GM06990 (cell line): ENCODE measurements at regions not wholly inside any gene's neighbourhood (a gene's known extent, or its start where the extent isn't known, plus 50 kb on each side); places are given as distances from the start of the nearest gene placed in this dataset.

Source experiments
- DNase-seq: peaks from one replicate; pipeline ENCODE4 v3.0.0-alpha.2; 2011; ENCODE audit not compliant: insufficient read length; ENCODE audit errors: extremely low read depth
- H3K27me3 ChIP-seq: replicated peaks from 2 replicates; pipeline ENCODE4 v1.6.0; 2011; ENCODE audit warnings: low read length; ENCODE audit not compliant: control insufficient read depth, insufficient read depth
- H3K36me3 ChIP-seq: 2 replicates; pipeline ENCODE4 v1.5.1; 2011; ENCODE audit warnings: low read length; ENCODE audit not compliant: control insufficient read depth, insufficient read depth
- H3K4me3 ChIP-seq: replicated peaks from 2 replicates; pipeline ENCODE4 v1.5.1; 2011; ENCODE audit warnings: low read depth, mild to moderate bottlenecking, control low read depth, low read length
- CTCF ChIP-seq: IDR thresholded peaks from 2 replicates; pipeline ENCODE4 v1.5.1; 2011; ENCODE audit warnings: low read length, control low read depth, mild to moderate bottlenecking, inconsistent platforms; ENCODE audit not compliant: insufficient read depth, poor library complexity, severe bottlenecking

- no peak for TF ChIP-seq CTCF
- H3K27me3 ChIP-seq: no peaks in the 10 kb centered on the region
- H3K4me3 ChIP-seq: no peak overlapping the region
- no peaks in the 10 kb centered on the region for H3K36me3 ChIP-seq
- no peak for DNase-seq
These were observed 228.9 kb upstream of the PITRM1 start for GRCh38 chr10:3401491-3401938.

- Histone ChIP-seq H3K36me3 (no peaks in the 10 kb centered on the region), H3K4me3 (no peak overlapping the region), H3K27me3 (no peaks in the 10 kb centered on the region)
- no peak for DNase-seq
- no peak for TF ChIP-seq CTCF
These were observed 227.8 kb upstream of the PITRM1 start for GRCh38 chr10:3400348-3400747.

GRCh38 chr10:3399756-3400155 is 227.2 kb upstream of the PITRM1 start:
- TF ChIP-seq CTCF: no peak
- H3K4me3 ChIP-seq: no peak overlapping the region
- no peaks in the 10 kb centered on the region for H3K36me3 ChIP-seq
- no peaks in the 10 kb centered on the region for H3K27me3 ChIP-seq
- DNase-seq: no peak

GRCh38 chr10:3398825-3399646 is 226.5 kb upstream of the PITRM1 start:
- Histone ChIP-seq H3K36me3 (no peaks in the 10 kb centered on the region), H3K4me3 (no peak overlapping the region), H3K27me3 (no peaks in the 10 kb centered on the region)
- no peak for DNase-seq
- no peak for TF ChIP-seq CTCF

GRCh38 chr10:3397846-3398245 is 225.3 kb upstream of the PITRM1 start:
- H3K27me3 ChIP-seq: no peaks in the 10 kb centered on the region

More at GRCh38 chr10:3397846-3398245, 225.3 kb upstream of the PITRM1 start:
- DNase-seq: no peak
- no peak for TF ChIP-seq CTCF
- no peak overlapping the region for H3K4me3 ChIP-seq
- H3K36me3 ChIP-seq: no peaks in the 10 kb centered on the region
